CD4-positive, alpha-beta T cell treated with Interleukin-17A for 1 hour (primary cell): ENCODE measurements at regions not wholly inside any gene's neighbourhood (a gene's known extent, or its start where the extent isn't known, plus 50 kb on each side); places are given as distances from the start of the nearest gene placed in this dataset.

Source experiments
- DNase-seq: peaks from one replicate; pipeline ENCODE4 v3.0.0-alpha.2; 2020

DNA sequence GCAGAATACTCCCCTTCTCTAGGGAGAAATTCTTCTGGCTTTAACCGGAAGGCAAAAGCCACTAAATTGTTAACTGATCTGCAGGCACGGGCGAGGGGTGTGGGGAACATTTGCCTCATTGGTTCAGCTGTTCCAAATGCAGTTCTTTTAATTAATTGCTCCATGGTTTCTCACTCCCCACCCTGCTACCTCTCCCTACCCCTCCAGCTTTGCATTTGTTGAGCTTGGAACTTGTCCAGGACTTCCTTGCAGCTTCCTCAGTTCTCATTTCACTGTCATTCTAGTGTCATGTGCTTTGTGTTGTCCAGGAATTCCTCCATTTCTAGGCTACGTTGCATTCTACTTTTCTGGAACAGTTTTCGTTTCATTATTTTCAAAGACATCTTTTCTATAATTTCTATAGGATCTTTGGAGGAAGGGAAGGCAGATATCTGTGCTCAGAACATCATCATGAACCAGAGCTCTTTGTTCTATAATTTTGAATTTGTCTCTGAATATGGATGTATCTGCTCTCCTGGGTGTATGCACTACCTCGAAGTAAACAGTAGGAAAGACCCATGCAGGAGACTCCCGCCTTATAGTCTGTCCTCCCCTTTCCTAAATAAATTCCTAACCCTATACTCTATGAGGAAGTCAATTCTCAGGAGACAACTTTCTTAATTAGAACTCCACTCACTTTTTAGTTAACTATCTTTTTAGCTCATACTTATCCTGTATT, 132.4 kb upstream of the LMO4 start:
- no peak for DNase-seq

GRCh38 chr1:87197156-87197555, 131.5 kb upstream of the LMO4 start:
- DNase-seq, result no peak

DNA sequence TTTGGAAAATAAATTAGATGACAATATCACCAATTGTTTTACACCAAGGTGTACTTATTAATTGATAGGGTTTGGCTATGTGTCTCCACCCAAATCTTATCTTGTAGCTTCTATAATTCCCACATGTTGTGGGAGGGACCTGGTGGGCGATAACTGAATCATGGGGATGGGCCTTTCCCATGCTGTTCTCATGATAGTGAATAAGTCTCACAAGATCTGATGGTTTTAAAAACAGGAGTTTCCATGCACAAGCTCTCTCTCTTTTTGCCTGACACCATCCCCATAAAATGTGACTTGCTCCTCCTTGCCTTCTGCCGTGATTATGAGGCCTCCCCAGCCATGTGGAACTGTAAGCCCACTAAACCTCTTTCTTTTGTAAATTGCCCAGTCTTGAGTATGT, 131.0 kb upstream of the LMO4 start:
- no peak for DNase-seq

- DNase-seq, result no peak
Observed at GRCh38 chr1:87200875-87201638, 127.6 kb upstream of the LMO4 start.

DNA sequence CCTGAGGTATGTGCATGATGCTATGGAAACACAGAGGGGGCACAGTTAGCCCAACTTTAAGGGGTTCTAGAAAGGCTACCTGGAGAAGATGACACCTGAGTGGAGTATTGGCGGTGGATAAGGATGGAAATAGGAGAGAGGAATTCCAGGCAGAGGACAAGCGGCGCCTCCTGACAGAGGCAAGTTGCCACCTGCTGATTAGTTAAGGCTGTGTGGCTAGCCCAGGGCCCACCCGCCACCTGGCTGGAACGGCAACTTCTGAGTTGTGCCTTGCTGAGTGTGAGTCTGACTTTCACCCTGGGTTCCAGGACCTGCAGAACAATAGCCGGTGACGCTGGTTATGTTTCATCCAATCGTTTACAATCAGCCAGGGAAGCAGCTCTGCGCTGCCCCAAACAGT, 126.9 kb upstream of the LMO4 start:
- no peak for DNase-seq

GRCh38 chr1:87202451-87202850, 126.2 kb upstream of the LMO4 start:
- no peak for DNase-seq

DNA sequence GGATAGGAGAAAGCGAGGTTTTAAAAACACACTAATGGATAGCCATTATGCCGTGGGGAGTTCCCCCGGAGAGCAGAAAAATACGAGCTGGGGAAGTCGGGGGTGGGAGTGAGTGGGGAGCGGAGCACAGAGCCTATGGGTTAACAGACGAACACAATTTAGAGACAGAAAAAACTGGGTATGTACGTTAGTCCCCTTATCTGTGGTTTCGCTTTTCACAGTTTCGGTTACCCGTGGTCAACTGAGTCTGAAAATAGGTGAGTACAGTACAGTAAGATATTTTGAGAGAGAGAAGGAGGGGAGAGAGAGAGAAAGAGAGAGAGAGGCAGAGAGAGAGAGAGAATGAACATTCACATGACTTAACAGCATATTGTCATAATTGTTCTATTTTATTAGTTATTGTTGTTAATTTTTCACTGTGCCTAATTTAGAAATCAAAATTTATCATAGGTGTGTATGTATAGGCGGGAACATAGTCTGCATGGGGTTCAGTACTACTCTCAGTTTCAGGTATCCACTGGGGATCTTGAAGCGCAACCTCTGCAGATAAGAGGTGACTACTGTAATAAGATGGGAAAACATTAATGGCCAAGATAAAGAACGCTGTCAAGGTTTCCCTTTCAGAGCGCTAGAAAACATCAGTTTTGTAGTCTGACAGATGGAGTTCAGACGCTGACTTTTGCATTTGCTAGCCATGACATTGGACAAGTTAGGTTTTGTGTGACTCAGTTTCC, 125.6 kb upstream of the LMO4 start:
- no peak for DNase-seq

- no peak for DNase-seq
Observed at GRCh38 chr1:87203904-87204303, 124.8 kb upstream of the LMO4 start.

- DNase-seq, result no peak
Observed at GRCh38 chr1:87204441-87204840, 124.2 kb upstream of the LMO4 start.

DNA sequence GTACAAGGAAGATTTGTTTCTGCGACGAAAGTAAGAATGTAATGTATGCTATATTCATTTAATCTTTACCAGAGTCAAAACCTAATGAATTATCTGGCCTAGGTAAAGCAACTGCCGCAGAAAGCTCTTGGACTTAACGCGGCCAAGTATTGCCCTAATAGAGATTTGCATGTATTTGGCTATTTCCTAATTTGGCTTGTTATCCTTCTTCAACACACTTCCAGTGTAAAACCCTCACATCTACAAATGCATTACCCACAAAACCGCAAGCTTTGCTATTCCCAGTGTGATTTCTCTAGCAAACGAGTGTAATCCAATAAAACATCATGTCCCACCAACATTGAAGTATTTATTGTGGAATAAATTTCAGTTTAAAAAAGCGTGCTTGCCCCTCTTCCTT, 123.8 kb upstream of the LMO4 start:
- no peak for DNase-seq

DNA sequence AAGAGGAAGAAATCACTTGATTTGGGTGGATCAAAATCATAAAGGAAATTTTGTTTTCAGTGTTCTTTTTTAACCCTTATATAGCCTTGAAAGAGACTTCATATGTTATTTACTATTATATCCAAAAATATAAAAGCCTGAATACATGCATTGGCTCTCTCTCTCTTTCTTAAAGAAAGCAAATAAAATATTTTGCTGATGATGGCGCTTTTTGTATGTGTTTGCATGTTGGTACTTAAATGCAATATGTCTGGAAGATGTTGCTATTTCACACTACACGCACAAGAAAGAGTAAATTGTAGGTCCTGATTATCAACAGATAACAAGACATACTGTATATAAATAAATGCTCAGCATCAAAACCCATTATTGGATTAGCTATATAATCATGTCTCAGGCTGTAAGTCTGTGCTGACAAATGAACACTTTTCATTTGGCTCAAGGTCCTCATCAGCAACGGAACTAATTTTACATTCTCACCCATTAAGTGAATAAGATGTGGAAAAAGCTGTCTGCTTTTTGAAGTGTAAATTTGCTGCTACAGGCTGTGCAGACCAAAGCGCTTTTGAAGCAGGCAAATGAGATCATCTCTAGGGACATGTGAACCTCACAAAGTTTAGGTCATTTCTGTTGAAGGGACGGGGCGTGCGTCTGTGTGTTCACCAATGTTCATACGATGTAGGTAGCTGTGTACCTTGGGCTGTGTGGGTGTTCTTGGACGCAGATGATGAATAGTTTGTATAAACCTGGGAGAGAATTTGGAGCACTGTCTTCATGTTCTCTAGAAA, 122.4 kb upstream of the LMO4 start:
- DNase-seq, result no peak

GRCh38 chr1:87208080-87208479, 120.6 kb upstream of the LMO4 start:
- DNase-seq, result no peak

DNA sequence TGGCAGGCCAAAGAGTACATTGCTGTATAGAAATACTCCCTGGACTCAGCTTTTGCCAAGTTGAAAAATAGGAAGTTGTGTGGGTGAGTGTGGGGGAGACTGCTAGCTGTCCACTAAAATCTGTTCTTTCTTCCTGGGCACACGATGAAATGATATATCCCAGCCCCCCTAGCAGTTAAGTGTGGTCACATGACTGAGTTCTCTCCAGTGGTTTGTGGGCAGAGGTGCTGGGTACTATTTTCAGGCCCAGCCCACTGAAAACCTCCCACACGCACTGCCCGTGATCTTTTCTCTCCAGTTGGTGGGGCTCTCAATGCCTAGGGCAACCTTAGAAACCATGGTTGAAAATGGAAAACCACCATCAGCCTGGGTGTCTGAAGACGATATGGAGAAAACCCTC, 119.7 kb upstream of the LMO4 start:
- DNase-seq, result no peak

DNA sequence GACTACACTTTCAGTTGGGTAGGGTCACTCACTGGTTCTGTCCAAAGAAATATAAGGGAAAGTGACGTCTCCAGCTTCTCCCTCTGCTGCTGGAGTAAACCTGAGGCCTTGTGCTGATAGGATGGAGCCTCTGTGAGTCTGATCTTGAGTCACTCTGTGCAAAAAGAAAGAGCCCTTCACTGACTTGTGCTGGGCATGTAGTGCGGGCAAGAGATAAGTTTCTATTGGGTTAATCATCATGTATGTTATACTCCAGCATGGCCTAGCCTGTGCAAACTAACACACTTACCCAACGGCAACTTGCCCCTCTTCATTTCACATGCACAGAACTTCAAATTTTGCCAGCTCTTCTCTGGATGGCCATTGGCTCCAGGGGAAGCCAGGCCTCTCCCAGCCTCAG, 118.5 kb upstream of the LMO4 start:
- no peak for DNase-seq

DNA sequence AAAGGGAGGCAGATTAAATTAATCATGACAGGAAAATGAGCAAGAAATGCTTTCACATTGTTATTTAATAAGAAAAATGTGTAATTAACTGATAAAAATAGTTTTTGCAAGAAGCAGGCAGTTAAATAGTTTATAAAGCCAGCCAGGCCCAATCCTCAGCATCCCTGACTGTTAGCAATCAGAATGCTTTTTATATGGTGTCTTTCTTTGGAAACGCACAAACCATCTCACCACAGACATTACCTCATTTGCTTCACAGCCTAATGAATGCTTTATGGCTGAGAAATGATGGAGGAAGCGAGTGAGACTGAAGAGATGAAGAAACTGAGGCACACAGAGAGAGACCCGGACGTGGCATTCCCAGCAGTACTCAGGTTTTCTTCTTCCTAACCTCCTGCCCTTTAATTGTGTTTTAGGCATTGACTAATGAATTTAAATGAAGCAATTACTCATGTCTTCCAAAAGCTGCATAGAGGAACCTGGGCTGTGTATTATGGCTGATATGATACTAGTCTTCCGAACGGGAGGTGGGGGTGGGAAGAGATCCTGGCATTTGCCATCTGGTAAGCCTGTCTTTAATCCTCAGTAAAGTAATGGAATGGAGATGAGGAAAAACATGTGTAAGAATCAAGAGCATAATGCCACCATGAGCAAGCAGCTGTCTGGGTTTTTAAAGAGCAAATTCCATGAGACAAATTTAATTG, 116.1 kb upstream of the LMO4 start:
- no peak for DNase-seq

- no peak for DNase-seq
Observed at GRCh38 chr1:87213135-87213515, 115.6 kb upstream of the LMO4 start.

GRCh38 chr1:87215592-87215991, 113.1 kb upstream of the LMO4 start:
- DNase-seq, result no peak

DNA sequence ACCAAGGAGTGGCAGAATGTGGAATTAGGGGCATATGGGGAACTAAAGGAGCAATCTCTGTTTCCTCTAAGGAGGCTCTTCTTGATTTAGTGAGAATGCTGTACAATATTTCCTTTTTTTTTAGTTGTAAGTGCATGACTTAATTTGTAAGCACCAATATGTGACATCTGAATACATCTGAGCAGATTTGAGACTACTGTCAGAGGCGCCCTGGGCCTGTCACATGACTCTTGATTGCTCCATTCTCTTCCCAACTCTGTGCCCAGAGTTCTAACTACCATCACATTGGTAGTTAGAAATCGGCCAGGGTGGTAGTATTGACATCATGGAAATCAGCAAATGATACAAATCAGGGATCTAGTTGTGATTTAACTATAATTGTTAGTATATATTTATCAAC, 110.1 kb upstream of the LMO4 start:
- DNase-seq, result no peak

GRCh38 chr1:87219141-87219540, 109.5 kb upstream of the LMO4 start:
- DNase-seq, result no peak

- no peak for DNase-seq
Observed at GRCh38 chr1:87219626-87220025, 109.1 kb upstream of the LMO4 start.

GRCh38 chr1:87220993-87221392, 107.7 kb upstream of the LMO4 start:
- DNase-seq, result no peak

DNA sequence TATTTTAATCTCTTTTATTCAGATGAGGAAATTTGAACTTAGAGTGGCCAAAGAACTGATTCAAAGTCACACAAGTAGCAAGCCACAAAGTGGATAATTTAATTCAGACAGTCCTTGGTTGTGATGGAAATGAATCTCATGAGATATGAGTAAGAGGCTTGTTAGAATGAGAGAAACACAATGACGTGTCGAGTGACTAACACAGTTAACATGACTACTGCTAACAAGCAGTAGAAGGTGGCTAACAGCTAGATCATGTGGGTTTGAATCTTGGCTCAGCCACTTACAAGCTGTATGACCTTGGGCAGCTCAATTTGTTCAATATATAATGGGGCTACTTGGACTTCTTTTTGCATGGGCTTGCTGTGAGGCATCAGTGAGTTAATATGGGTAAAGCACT, 104.5 kb upstream of the LMO4 start:
- DNase-seq, result no peak

DNA sequence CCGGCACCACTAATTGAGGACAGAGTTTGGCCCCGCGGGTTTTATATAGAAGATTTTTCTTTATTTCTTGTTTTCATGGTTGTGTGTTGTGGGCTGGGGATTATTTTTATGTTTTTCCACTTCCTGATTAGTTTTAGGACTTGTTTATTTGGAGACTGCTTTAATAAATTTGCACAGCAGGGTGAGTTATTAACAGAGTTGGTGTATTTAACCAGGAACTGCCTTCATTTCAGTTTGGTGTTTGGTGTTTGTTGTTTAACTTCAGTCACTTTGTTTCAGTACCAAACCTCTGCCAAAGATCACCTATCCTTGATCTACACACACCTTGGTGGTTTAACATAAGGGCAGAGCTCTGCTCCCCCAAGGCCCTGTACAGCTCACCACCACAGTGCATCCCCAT, 103.5 kb upstream of the LMO4 start:
- DNase-seq, result no peak
